Esophagus muscularis mucosa (tissue), 4 donors: ENCODE measurements at regions not wholly inside any gene's neighbourhood (a gene's known extent, or its start where the extent isn't known, plus 50 kb on each side); places are given as distances from the start of the nearest gene placed in this dataset.

Experiments used
- CTCF ChIP-seq, 3 experiments: fragments of 200-600 bp in 2 of 3; fragments of 450-650 bp in 1 of 3; sonication (generic) in 2 of 3; IDR thresholded peaks; one replicate each; pipeline ENCODE4 v1.5.1; 2017 to 2019; ENCODE audit warnings: antibody characterized with exemption in 3 of 3, mild to moderate bottlenecking in 2 of 3, moderate library complexity in 1 of 3
- EP300 ChIP-seq: sonication (generic); formaldehyde crosslinking; IDR thresholded peaks from one replicate; pipeline ENCODE4 v1.6.1; 2017; ENCODE audit warnings: antibody characterized with exemption
- POLR2A ChIP-seq: fragments of 450-650 bp; IDR thresholded peaks from one replicate; pipeline ENCODE4 v1.6.1; 2017; ENCODE audit warnings: antibody characterized with exemption, moderate library complexity, mild to moderate bottlenecking, low read depth
- POLR2AphosphoS5 ChIP-seq, 2 donors: sonication (generic); formaldehyde crosslinking; IDR thresholded peaks; one replicate each; pipeline ENCODE4 v1.6.1; 2017; ENCODE audit warnings: antibody characterized with exemption in 2 of 2

GRCh38 chrY:7459802-7460201 is 548.2 kb upstream of the AMELY start:
- TF ChIP-seq CTCF (IDR thresholded peaks at IDR 0.05) (no peak), POLR2AphosphoS5 (IDR thresholded peaks at IDR 0.05) (no peak), POLR2A (no peak), EP300 (no peak)
